Iris pigment epithelial cell (primary cell): ENCODE measurements at regions not wholly inside any gene's neighbourhood (a gene's known extent, or its start where the extent isn't known, plus 50 kb on each side); places are given as distances from the start of the nearest gene placed in this dataset.

Source experiments
- DNase-seq: peaks from one replicate; pipeline ENCODE4 v3.0.0-alpha.2; 2011; ENCODE audit warnings: low read depth

- no peak for DNase-seq
Measured at GRCh38 chr20:57876163-57876562, 166.3 kb upstream of the PMEPA1 start.

- no peak for DNase-seq
Measured at GRCh38 chr20:57874141-57874540, 164.3 kb upstream of the PMEPA1 start.

GRCh38 chr20:57872816-57873409, 163.1 kb upstream of the PMEPA1 start:
- no peak for DNase-seq

- DNase-seq = no peak
Measured at GRCh38 chr20:57871237-57871632, 161.4 kb upstream of the PMEPA1 start.

- no peak for DNase-seq
Measured at GRCh38 chr20:57870597-57871236, 160.9 kb upstream of the PMEPA1 start.

GRCh38 chr20:57869951-57870315, 160.1 kb upstream of the PMEPA1 start:
- no peak for DNase-seq

- no peak for DNase-seq
Measured at GRCh38 chr20:57869291-57869950, 159.6 kb upstream of the PMEPA1 start.

- DNase-seq = no peak
Measured at GRCh38 chr20:57868310-57868709, 158.5 kb upstream of the PMEPA1 start.

- DNase-seq = no peak
Measured at GRCh38 chr20:57867807-57868206, 158.0 kb upstream of the PMEPA1 start.

- DNase-seq = no peak
Measured at GRCh38 chr20:57867181-57867803, 157.5 kb upstream of the PMEPA1 start.

GRCh38 chr20:57866250-57867106, 156.7 kb upstream of the PMEPA1 start:
- DNase-seq = no peak

GRCh38 chr20:57865266-57865665, 155.5 kb upstream of the PMEPA1 start:
- no peak for DNase-seq

- no peak for DNase-seq
Measured at GRCh38 chr20:57860576-57860975, 150.8 kb upstream of the PMEPA1 start.

GRCh38 chr20:57857969-57858368, 148.2 kb upstream of the PMEPA1 start:
- no peak for DNase-seq

- no peak for DNase-seq
Measured at GRCh38 chr20:57857118-57857517, 147.3 kb upstream of the PMEPA1 start.

GRCh38 chr20:57856658-57857057, 146.8 kb upstream of the PMEPA1 start:
- no peak for DNase-seq

GRCh38 chr20:57851796-57852195, 142.0 kb upstream of the PMEPA1 start:
- DNase-seq = no peak

- DNase-seq = no peak
Measured at GRCh38 chr20:57851025-57851682, 141.3 kb upstream of the PMEPA1 start.

- DNase-seq = no peak
Measured at GRCh38 chr20:57849521-57850215, 139.9 kb upstream of the PMEPA1 start.

- DNase-seq = no peak
Measured at GRCh38 chr20:57849121-57849520, 139.3 kb upstream of the PMEPA1 start.

- DNase-seq = no peak
Measured at GRCh38 chr20:57848282-57848681, 138.5 kb upstream of the PMEPA1 start.
